ENCODE measurements at regions not wholly inside any gene's neighbourhood (a gene's known extent, or its start where the extent isn't known, plus 50 kb on each side); places are given as distances from the start of the nearest gene placed in this dataset.

GRCh38 chr3:16089521-16089920, 85.0 kb upstream of the GALNT15 start:
- H3K4me3 ChIP-seq (ENCODE audit: low read length in 2 of 2) = no peak overlapping the region
- peaks cover 4% of the 10 kb centered on the region for H3K4me1 ChIP-seq (ENCODE audit: control insufficient read depth, insufficient read depth, low read length)

GRCh38 chr3:16090024-16090423, 84.5 kb upstream of the GALNT15 start:
- no peaks in the 10 kb centered on the region for H3K27me3 ChIP-seq (ENCODE audit: control insufficient read depth in 1 of 2, insufficient read depth in 2 of 2, low read length in 2 of 2)
- H3K4me1 ChIP-seq (ENCODE audit: control insufficient read depth, insufficient read depth, low read length) = peaks cover 4% of the 10 kb centered on the region
- no peak overlapping the region for H3K4me3 ChIP-seq (ENCODE audit: low read length in 2 of 2)
- H3K36me3 ChIP-seq (ENCODE audit: control insufficient read depth in 2 of 2, insufficient read depth in 2 of 2, low read length in 2 of 2) = no peaks in the 10 kb centered on the region
- H3K9ac ChIP-seq (ENCODE audit: low read length in 2 of 2) = no peak overlapping the region
- no peak overlapping the region for H3K27ac ChIP-seq (ENCODE audit: low read length)
- no peaks in the 10 kb centered on the region for H3K9me3 ChIP-seq (ENCODE audit: control insufficient read depth in 2 of 2, low read length in 2 of 2)

More at GRCh38 chr3:16089521-16089920, 85.0 kb upstream of the GALNT15 start:
- Histone ChIP-seq H3K27ac (ENCODE audit: low read length) (no peak overlapping the region), H3K36me3 (ENCODE audit: control insufficient read depth in 2 of 2, insufficient read depth in 2 of 2, low read length in 2 of 2) (no peaks in the 10 kb centered on the region), H3K9ac (ENCODE audit: low read length in 2 of 2) (no peak overlapping the region), H3K27me3 (ENCODE audit: control insufficient read depth in 1 of 2, insufficient read depth in 2 of 2, low read length in 2 of 2) (no peaks in the 10 kb centered on the region), H3K9me3 (ENCODE audit: control insufficient read depth in 2 of 2, low read length in 2 of 2) (no peaks in the 10 kb centered on the region)

GRCh38 chr3:16090706-16091105, 83.8 kb upstream of the GALNT15 start:
- Histone ChIP-seq H3K9ac (ENCODE audit: low read length in 2 of 2) (no peak overlapping the region), H3K27me3 (ENCODE audit: control insufficient read depth in 1 of 2, insufficient read depth in 2 of 2, low read length in 2 of 2) (no peaks in the 10 kb centered on the region), H3K4me3 (ENCODE audit: low read length in 2 of 2) (no peak overlapping the region), H3K36me3 (ENCODE audit: control insufficient read depth in 2 of 2, insufficient read depth in 2 of 2, low read length in 2 of 2) (no peaks in the 10 kb centered on the region), H3K9me3 (ENCODE audit: control insufficient read depth in 2 of 2, low read length in 2 of 2) (no peaks in the 10 kb centered on the region), H3K27ac (ENCODE audit: low read length) (no peak overlapping the region), H3K4me1 (ENCODE audit: control insufficient read depth, insufficient read depth, low read length) (peaks cover 4% of the 10 kb centered on the region)

- no peak overlapping the region for H3K27ac ChIP-seq (ENCODE audit: low read length)
- no peak overlapping the region for H3K4me3 ChIP-seq (ENCODE audit: low read length in 2 of 2)
- no peaks in the 10 kb centered on the region for H3K27me3 ChIP-seq (ENCODE audit: control insufficient read depth in 1 of 2, insufficient read depth in 2 of 2, low read length in 2 of 2)
- H3K36me3 ChIP-seq (ENCODE audit: control insufficient read depth in 2 of 2, insufficient read depth in 2 of 2, low read length in 2 of 2) = no peaks in the 10 kb centered on the region
- H3K4me1 ChIP-seq (ENCODE audit: control insufficient read depth, insufficient read depth, low read length) = peaks cover 4% of the 10 kb centered on the region
- H3K9me3 ChIP-seq (ENCODE audit: control insufficient read depth in 2 of 2, low read length in 2 of 2) = no peaks in the 10 kb centered on the region
- no peak overlapping the region for H3K9ac ChIP-seq (ENCODE audit: low read length in 2 of 2)
Measured at GRCh38 chr3:16092923-16093322, 81.6 kb upstream of the GALNT15 start.

GRCh38 chr3:16101295-16102186, 72.9 kb upstream of the GALNT15 start:
- Histone ChIP-seq H3K4me1 (ENCODE audit: control insufficient read depth, insufficient read depth, low read length) (no peaks in the 10 kb centered on the region), H3K9ac (ENCODE audit: low read length in 2 of 2) (no peak overlapping the region), H3K27ac (ENCODE audit: low read length) (no peak overlapping the region)

GRCh38 chr3:16102187-16102561, 72.3 kb upstream of the GALNT15 start:
- no peak overlapping the region for H3K27ac ChIP-seq (ENCODE audit: low read length)
- no peak overlapping the region for H3K4me3 ChIP-seq (ENCODE audit: low read length in 2 of 2)
- H3K4me1 ChIP-seq (ENCODE audit: control insufficient read depth, insufficient read depth, low read length) = no peaks in the 10 kb centered on the region

More at GRCh38 chr3:16101295-16102186, 72.9 kb upstream of the GALNT15 start:
- Histone ChIP-seq H3K27me3 (ENCODE audit: control insufficient read depth in 1 of 2, insufficient read depth in 2 of 2, low read length in 2 of 2) (no peaks in the 10 kb centered on the region), H3K4me3 (ENCODE audit: low read length in 2 of 2) (no peak overlapping the region), H3K36me3 (ENCODE audit: control insufficient read depth in 2 of 2, insufficient read depth in 2 of 2, low read length in 2 of 2) (no peaks in the 10 kb centered on the region), H3K9me3 (ENCODE audit: control insufficient read depth in 2 of 2, low read length in 2 of 2) (no peaks in the 10 kb centered on the region)

GRCh38 chr3:16102905-16103364, 71.5 kb upstream of the GALNT15 start:
- H3K4me3 ChIP-seq (ENCODE audit: low read length in 2 of 2) = no peak overlapping the region
- H3K27me3 ChIP-seq (ENCODE audit: control insufficient read depth in 1 of 2, insufficient read depth in 2 of 2, low read length in 2 of 2) = no peaks in the 10 kb centered on the region
- no peaks in the 10 kb centered on the region for H3K9me3 ChIP-seq (ENCODE audit: control insufficient read depth in 2 of 2, low read length in 2 of 2)
- no peak overlapping the region for H3K9ac ChIP-seq (ENCODE audit: low read length in 2 of 2)
- H3K4me1 ChIP-seq (ENCODE audit: control insufficient read depth, insufficient read depth, low read length) = no peaks in the 10 kb centered on the region
- no peaks in the 10 kb centered on the region for H3K36me3 ChIP-seq (ENCODE audit: control insufficient read depth in 2 of 2, insufficient read depth in 2 of 2, low read length in 2 of 2)
- H3K27ac ChIP-seq (ENCODE audit: low read length) = no peak overlapping the region

More at GRCh38 chr3:16102187-16102561, 72.3 kb upstream of the GALNT15 start:
- Histone ChIP-seq H3K27me3 (ENCODE audit: control insufficient read depth in 1 of 2, insufficient read depth in 2 of 2, low read length in 2 of 2) (no peaks in the 10 kb centered on the region), H3K36me3 (ENCODE audit: control insufficient read depth in 2 of 2, insufficient read depth in 2 of 2, low read length in 2 of 2) (no peaks in the 10 kb centered on the region), H3K9me3 (ENCODE audit: control insufficient read depth in 2 of 2, low read length in 2 of 2) (no peaks in the 10 kb centered on the region), H3K9ac (ENCODE audit: low read length in 2 of 2) (no peak overlapping the region)

- Histone ChIP-seq H3K9ac (ENCODE audit: low read length in 2 of 2) (no peak overlapping the region), H3K4me1 (ENCODE audit: control insufficient read depth, insufficient read depth, low read length) (no peaks in the 10 kb centered on the region), H3K27ac (ENCODE audit: low read length) (no peak overlapping the region)
Measured at GRCh38 chr3:16103472-16103871, 71.0 kb upstream of the GALNT15 start.

GRCh38 chr3:16104156-16104555, 70.3 kb upstream of the GALNT15 start:
- no peak overlapping the region for H3K4me3 ChIP-seq (ENCODE audit: low read length in 2 of 2)
- no peaks in the 10 kb centered on the region for H3K27me3 ChIP-seq (ENCODE audit: control insufficient read depth in 1 of 2, insufficient read depth in 2 of 2, low read length in 2 of 2)
- no peaks in the 10 kb centered on the region for H3K4me1 ChIP-seq (ENCODE audit: control insufficient read depth, insufficient read depth, low read length)
- H3K36me3 ChIP-seq (ENCODE audit: control insufficient read depth in 2 of 2, insufficient read depth in 2 of 2, low read length in 2 of 2) = no peaks in the 10 kb centered on the region
- H3K9ac ChIP-seq (ENCODE audit: low read length in 2 of 2) = no peak overlapping the region
- H3K9me3 ChIP-seq (ENCODE audit: control insufficient read depth in 2 of 2, low read length in 2 of 2) = no peaks in the 10 kb centered on the region
- no peak overlapping the region for H3K27ac ChIP-seq (ENCODE audit: low read length)

More at GRCh38 chr3:16103472-16103871, 71.0 kb upstream of the GALNT15 start:
- Histone ChIP-seq H3K27me3 (ENCODE audit: control insufficient read depth in 1 of 2, insufficient read depth in 2 of 2, low read length in 2 of 2) (no peaks in the 10 kb centered on the region), H3K4me3 (ENCODE audit: low read length in 2 of 2) (no peak overlapping the region), H3K9me3 (ENCODE audit: control insufficient read depth in 2 of 2, low read length in 2 of 2) (no peaks in the 10 kb centered on the region), H3K36me3 (ENCODE audit: control insufficient read depth in 2 of 2, insufficient read depth in 2 of 2, low read length in 2 of 2) (no peaks in the 10 kb centered on the region)

GRCh38 chr3:16106050-16106449, 68.4 kb upstream of the GALNT15 start:
- no peaks in the 10 kb centered on the region for H3K27me3 ChIP-seq (ENCODE audit: control insufficient read depth in 1 of 2, insufficient read depth in 2 of 2, low read length in 2 of 2)
- H3K4me3 ChIP-seq (ENCODE audit: low read length in 2 of 2) = no peak overlapping the region
- H3K36me3 ChIP-seq (ENCODE audit: control insufficient read depth in 2 of 2, insufficient read depth in 2 of 2, low read length in 2 of 2) = no peaks in the 10 kb centered on the region
- H3K27ac ChIP-seq (ENCODE audit: low read length) = no peak overlapping the region
- no peaks in the 10 kb centered on the region for H3K4me1 ChIP-seq (ENCODE audit: control insufficient read depth, insufficient read depth, low read length)
- no peaks in the 10 kb centered on the region for H3K9me3 ChIP-seq (ENCODE audit: control insufficient read depth in 2 of 2, low read length in 2 of 2)
- H3K9ac ChIP-seq (ENCODE audit: low read length in 2 of 2) = no peak overlapping the region

GRCh38 chr3:16108424-16108823, 66.1 kb upstream of the GALNT15 start:
- H3K9me3 ChIP-seq (ENCODE audit: control insufficient read depth in 2 of 2, low read length in 2 of 2) = no peaks in the 10 kb centered on the region
- H3K27ac ChIP-seq (ENCODE audit: low read length) = no peak overlapping the region
- H3K4me1 ChIP-seq (ENCODE audit: control insufficient read depth, insufficient read depth, low read length) = no peaks in the 10 kb centered on the region
- no peaks in the 10 kb centered on the region for H3K36me3 ChIP-seq (ENCODE audit: control insufficient read depth in 2 of 2, insufficient read depth in 2 of 2, low read length in 2 of 2)
- no peak overlapping the region for H3K9ac ChIP-seq (ENCODE audit: low read length in 2 of 2)
- H3K27me3 ChIP-seq (ENCODE audit: control insufficient read depth in 1 of 2, insufficient read depth in 2 of 2, low read length in 2 of 2) = no peaks in the 10 kb centered on the region
- no peak overlapping the region for H3K4me3 ChIP-seq (ENCODE audit: low read length in 2 of 2)
